Keratinocyte (primary cell): ENCODE measurements at regions not wholly inside any gene's neighbourhood (a gene's known extent, or its start where the extent isn't known, plus 50 kb on each side); places are given as distances from the start of the nearest gene placed in this dataset.

ENCODE experiments used
- DNase-seq: peaks from one replicate; pipeline ENCODE4 v3.0.0-alpha.2; 2011; ENCODE audit warnings: low read depth, missing footprints, low spot score
- FAIRE-seq: peaks from 2 replicates; lab custom pipeline; 2011; peaks lifted over from hg19 to GRCh38; lab: Jason Lieb, UNC
- H2AFZ ChIP-seq: 2 replicates; pipeline ENCODE4 v1.6.0; 2012; ENCODE audit warnings: low read length, control low read depth, inconsistent platforms; ENCODE audit not compliant: control insufficient read depth
- H3K27ac ChIP-seq: 2 replicates; pipeline ENCODE4 v1.5.1; 2011; ENCODE audit warnings: low read length; ENCODE audit not compliant: control insufficient read depth, insufficient read depth
- H3K27me3 ChIP-seq: 3 replicates; pipeline ENCODE4 v1.6.0; 2011; ENCODE audit warnings: low read length; ENCODE audit not compliant: control insufficient read depth, insufficient read depth; ENCODE audit errors: extremely low read depth
- H3K36me3 ChIP-seq, 2 experiments: 2 replicates in 1 of 2; 3 replicates in 1 of 2; pipeline ENCODE4 v1.5.1; 2011; ENCODE audit warnings: low read length in 2 of 2, mild to moderate bottlenecking in 1 of 2; ENCODE audit not compliant: control insufficient read depth in 2 of 2, insufficient read depth in 2 of 2; ENCODE audit errors: extremely low read depth in 1 of 2
- H3K4me1 ChIP-seq: 3 replicates; pipeline ENCODE4 v1.5.1; 2011; ENCODE audit warnings: low read length; ENCODE audit not compliant: control insufficient read depth, insufficient read depth; ENCODE audit errors: extremely low read depth
- H3K4me2 ChIP-seq: 3 replicates; pipeline ENCODE4 v1.6.0; 2011; ENCODE audit warnings: low read depth, low read length; ENCODE audit not compliant: control insufficient read depth, insufficient read depth; ENCODE audit errors: extremely low read depth
- H3K4me3 ChIP-seq, 3 experiments: fragments of 200-600 bp in 1 of 3; sonication (generic) in 1 of 3; 2 replicates in 2 of 3; 3 replicates in 1 of 3; pipeline ENCODE4 v1.5.1; 2011 to 2016; ENCODE audit warnings: low read length in 3 of 3, mild to moderate bottlenecking in 3 of 3, control low read depth in 2 of 3, inconsistent platforms in 1 of 3, low read depth in 1 of 3, mixed read lengths in 1 of 3, mixed run types in 1 of 3, moderate library complexity in 1 of 3; ENCODE audit not compliant: control insufficient read depth in 2 of 3, insufficient read depth in 2 of 3; ENCODE audit errors: extremely low read depth in 1 of 3
- H3K79me2 ChIP-seq: 2 replicates; pipeline ENCODE4 v1.6.0; 2012; ENCODE audit warnings: low read length; ENCODE audit not compliant: control insufficient read depth, insufficient read depth
- H3K9ac ChIP-seq: 3 replicates; pipeline ENCODE4 v1.6.0; 2011; ENCODE audit warnings: low read length; ENCODE audit not compliant: control insufficient read depth, insufficient read depth; ENCODE audit errors: extremely low read depth
- H3K9me1 ChIP-seq: 3 replicates; pipeline ENCODE4 v1.6.0; 2011; ENCODE audit warnings: low read length; ENCODE audit not compliant: control insufficient read depth, insufficient read depth; ENCODE audit errors: extremely low read depth
- H3K9me3 ChIP-seq: 2 replicates; pipeline ENCODE4 v1.5.1; 2012; ENCODE audit warnings: low read depth, low read length; ENCODE audit not compliant: control insufficient read depth
- H4K20me1 ChIP-seq: 3 replicates; pipeline ENCODE4 v1.6.0; 2011; ENCODE audit warnings: low read length; ENCODE audit not compliant: control insufficient read depth, insufficient read depth; ENCODE audit errors: extremely low read depth
- CTCF ChIP-seq, 3 experiments: IDR thresholded peaks in 1 of 3; conservative IDR thresholded peaks in 1 of 3; optimal IDR thresholded peaks in 1 of 3; 2 replicates in 2 of 3; 3 replicates in 1 of 3; pipeline versions ENCODE3 to v1.5.1; 2011; ENCODE audit warnings: low read length in 3 of 3, mild to moderate bottlenecking in 3 of 3, moderate library complexity in 2 of 3, control low read depth in 1 of 3, inconsistent platforms in 1 of 3; ENCODE audit not compliant: insufficient read depth in 2 of 3; ENCODE audit errors: extremely low read depth in 1 of 3
- EZH2 ChIP-seq: IDR thresholded peaks from one replicate; pipeline ENCODE4 v1.6.1; 2012; ENCODE audit warnings: inconsistent platforms, mild to moderate bottlenecking, low read length, moderate library complexity
- dilution Hi-C: fragments of 300-500 bp; cut with MboI; formaldehyde crosslinking; loops from one replicate; pipeline ENCODE4 v1.7.0; 2020; ENCODE audit warnings: low sequenced_read_pairs; ENCODE audit not compliant: extremely low pct_ligation_motif_present

DNA sequence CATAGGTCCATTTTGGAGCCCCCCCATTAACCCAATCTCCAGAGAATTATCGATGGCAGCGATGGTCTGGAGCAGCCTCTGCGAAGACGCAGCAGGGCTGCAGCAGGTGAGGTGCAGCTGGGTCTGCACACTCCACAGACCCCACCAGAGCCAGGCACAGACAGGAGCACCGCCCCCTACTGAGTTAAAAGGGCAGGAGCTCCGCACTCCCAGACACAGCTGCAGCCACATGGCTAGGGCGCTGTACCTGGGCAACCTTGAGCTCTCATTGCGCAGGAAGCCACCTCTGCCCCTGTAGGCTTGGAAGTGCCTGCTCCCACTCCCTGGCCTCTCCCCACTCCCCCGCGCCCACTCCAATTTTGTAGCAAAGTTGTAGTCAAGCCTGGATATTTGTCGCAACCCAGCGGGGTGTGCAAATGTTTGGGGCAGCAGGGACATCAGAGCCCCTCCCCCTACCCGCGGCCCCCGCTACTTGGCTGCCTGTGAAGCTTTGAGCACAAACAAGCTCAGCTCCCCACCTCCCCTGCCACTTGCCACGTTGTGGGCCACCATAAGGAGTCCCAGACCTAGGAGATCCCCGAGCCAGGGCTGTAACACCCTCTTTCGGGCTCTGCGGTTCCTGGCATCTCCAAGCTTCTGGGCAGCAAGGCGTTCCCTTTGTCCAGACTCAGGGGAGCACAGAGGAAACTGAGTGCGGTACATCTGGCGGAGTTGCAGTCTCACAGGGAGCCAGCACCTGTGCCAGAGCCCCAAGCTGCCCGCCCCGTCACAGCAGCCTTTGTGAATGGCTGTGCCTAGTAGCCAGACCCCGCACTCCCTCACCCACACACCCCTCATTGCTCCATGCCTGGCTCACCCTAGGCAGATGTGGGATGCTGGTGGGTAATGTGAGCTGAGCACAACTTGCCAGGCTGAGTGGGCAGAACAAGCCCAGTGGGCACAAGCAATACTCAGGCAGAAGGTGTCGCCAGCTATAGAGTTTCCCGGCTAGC lies 949.7 kb upstream of the SLITRK1 start:
- no peaks in the 10 kb centered on the region for H3K79me2 ChIP-seq
- TF ChIP-seq CTCF (optimal IDR thresholded peaks at IDR 0.05 in 1 of 3, IDR thresholded peaks at IDR 0.05 in 1 of 3, conservative IDR thresholded peaks at IDR 0.05 in 1 of 3; ENCODE audit: extremely low read depth in 1 of 3, insufficient read depth in 2 of 3, low read length in 3 of 3) = no peak
- no peak for TF ChIP-seq EZH2
- no peaks in the 10 kb centered on the region for H3K36me3 ChIP-seq
- no peak overlapping the region for H3K27ac ChIP-seq
- H3K4me1 ChIP-seq = no peaks in the 10 kb centered on the region
- FAIRE-seq = no peak
- DNase-seq = no peak
- no peak overlapping the region for H3K4me3 ChIP-seq
- no peaks in the 10 kb centered on the region for H4K20me1 ChIP-seq
- dilution Hi-C loops = no loop called here
- no peak overlapping the region for H2AFZ ChIP-seq
- H3K9me3 ChIP-seq = no peaks in the 10 kb centered on the region
- no peaks in the 10 kb centered on the region for H3K9me1 ChIP-seq
- H3K27me3 ChIP-seq = no peaks in the 10 kb centered on the region
- H3K9ac ChIP-seq = no peak overlapping the region
- H3K4me2 ChIP-seq = no peak overlapping the region

DNA sequence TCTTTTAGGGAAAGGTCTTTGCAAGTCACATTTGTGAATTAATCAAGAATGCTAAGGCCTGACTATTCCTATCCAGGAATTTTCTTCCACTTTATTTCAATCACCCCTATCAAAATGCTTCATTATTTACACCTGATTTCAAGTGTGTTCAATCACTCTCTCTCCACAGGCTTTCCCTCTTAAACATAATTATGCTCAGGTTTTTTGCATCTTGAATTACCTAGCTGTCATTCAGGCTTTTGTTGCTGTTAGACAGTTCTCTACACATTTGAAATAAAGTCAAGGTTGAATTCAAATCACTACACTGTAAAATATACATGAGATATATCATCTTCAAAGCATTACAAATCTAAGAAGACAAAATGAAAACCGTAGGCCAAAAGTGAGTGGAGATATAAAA lies 941.3 kb upstream of the SLITRK1 start:
- no peak overlapping the region for H2AFZ ChIP-seq
- no peak overlapping the region for H3K9ac ChIP-seq
- H3K4me1 ChIP-seq = no peaks in the 10 kb centered on the region
- H3K4me3 ChIP-seq = no peak overlapping the region
- H3K79me2 ChIP-seq = no peaks in the 10 kb centered on the region
- no peaks in the 10 kb centered on the region for H3K36me3 ChIP-seq
- TF ChIP-seq EZH2 = no peak
- no peak for TF ChIP-seq CTCF (optimal IDR thresholded peaks at IDR 0.05 in 1 of 3, IDR thresholded peaks at IDR 0.05 in 1 of 3, conservative IDR thresholded peaks at IDR 0.05 in 1 of 3; ENCODE audit: extremely low read depth in 1 of 3, insufficient read depth in 2 of 3, low read length in 3 of 3)
- no peaks in the 10 kb centered on the region for H3K9me3 ChIP-seq
- H3K4me2 ChIP-seq = no peak overlapping the region
- dilution Hi-C loops = no loop called here
- no peaks in the 10 kb centered on the region for H3K27me3 ChIP-seq
- no peaks in the 10 kb centered on the region for H3K9me1 ChIP-seq
- DNase-seq (no peak), FAIRE-seq (no peak)
- H3K27ac ChIP-seq = no peak overlapping the region
- no peaks in the 10 kb centered on the region for H4K20me1 ChIP-seq
